Activated CD8-positive, alpha-beta T cell treated with anti-CD3 and anti-CD28 coated beads for 36 hours (primary cell): ENCODE measurements at regions not wholly inside any gene's neighbourhood (a gene's known extent, or its start where the extent isn't known, plus 50 kb on each side); places are given as distances from the start of the nearest gene placed in this dataset.

Experiments used
- ATAC-seq: fragments of 200-7000 bp; cut with Tn5 transposase; one replicate; pipeline ENCODE4 v1.10.0; 2021; ENCODE audit warnings: mild to moderate bottlenecking, moderate library complexity
- CTCF ChIA-PET: fragments of 350-600 bp; sonication (Branson Sonifier 250); formaldehyde crosslinking; loops from one replicate; lab custom pipeline; 2021; ENCODE audit warnings: antibody characterized with exemption; lab: Charles Lee
- POLR2A ChIA-PET: fragments of 350-600 bp; sonication (Branson Sonifier 250); formaldehyde crosslinking; loops from one replicate; lab custom pipeline; 2021; ENCODE audit warnings: antibody characterized with exemption; lab: Charles Lee
- DNase-seq: peaks from one replicate; pipeline ENCODE4 v3.0.0-alpha.2; 2020
- H3K27ac Mint-ChIP-seq: one replicate; pipeline ENCODE4 v1.8.0; 2021; ENCODE audit warnings: mild to moderate bottlenecking, mixed read lengths
- H3K27me3 Mint-ChIP-seq: one replicate; pipeline ENCODE4 v1.8.0; 2021; ENCODE audit warnings: mixed read lengths
- H3K36me3 Mint-ChIP-seq: one replicate; pipeline ENCODE4 v1.8.0; 2021; ENCODE audit warnings: low read depth, mixed read lengths
- H3K4me1 Mint-ChIP-seq: one replicate; pipeline ENCODE4 v1.8.0; 2021; ENCODE audit warnings: low read depth, mixed read lengths
- H3K4me3 Mint-ChIP-seq: one replicate; pipeline ENCODE4 v1.8.0; 2021; ENCODE audit warnings: mild to moderate bottlenecking, moderate library complexity, mixed read lengths
- H3K9me3 Mint-ChIP-seq: one replicate; pipeline ENCODE4 v1.8.0; 2021; ENCODE audit warnings: mixed read lengths
- intact Hi-C: fragments of 100-400 bp; cut with micrococcal nuclease; formaldehyde crosslinking; loops from one replicate; pipeline ENCODE4 v1.10.0; 2022
- TF ChIP-seq, protein P1 (sequence below): fragments of 200-600 bp; IDR thresholded peaks from one replicate; pipeline ENCODE4 v1.8.0; 2022; ENCODE audit warnings: antibody characterized with exemption, mild to moderate bottlenecking

DNA sequence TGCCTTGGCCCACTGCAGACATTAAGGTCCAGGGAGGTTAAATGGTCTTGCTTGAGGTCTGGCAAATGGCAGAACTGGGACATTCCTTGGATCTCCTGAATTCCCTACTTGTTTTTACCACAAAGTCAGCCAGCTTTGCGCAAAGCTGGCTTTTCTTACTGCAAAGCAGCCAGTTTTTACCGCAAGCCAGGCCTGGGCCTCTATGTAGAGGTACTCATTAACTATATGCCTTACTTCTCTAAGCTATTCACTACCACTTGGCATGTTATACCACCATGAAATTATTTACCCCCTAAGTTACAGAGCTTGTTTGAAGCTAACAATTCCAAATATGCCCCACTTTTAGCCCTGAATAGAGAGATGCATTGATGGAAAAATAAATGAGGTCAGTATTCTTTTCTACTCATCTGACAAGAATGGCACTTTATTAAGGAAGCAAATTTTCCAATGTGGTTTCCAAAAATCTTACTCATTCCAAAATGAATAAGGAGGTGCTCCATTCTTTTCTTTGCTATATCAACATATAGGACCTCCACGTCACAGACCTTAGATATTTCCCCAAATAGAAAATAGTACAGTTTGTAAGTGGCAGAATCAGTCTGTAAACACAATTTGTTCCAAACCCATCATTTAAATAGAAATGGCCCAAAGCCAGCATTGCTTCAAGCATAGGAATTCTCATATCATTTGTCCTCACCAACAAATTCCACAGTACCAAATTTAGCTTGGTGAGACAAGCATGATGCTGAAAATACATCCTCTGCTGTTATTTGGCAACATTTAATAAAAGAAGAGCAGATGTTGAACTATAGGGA, 143.9 kb upstream of the TSC22D1 start:
- CTCF ChIA-PET, result no interaction called here
- TF ChIP-seq, protein P1, sequence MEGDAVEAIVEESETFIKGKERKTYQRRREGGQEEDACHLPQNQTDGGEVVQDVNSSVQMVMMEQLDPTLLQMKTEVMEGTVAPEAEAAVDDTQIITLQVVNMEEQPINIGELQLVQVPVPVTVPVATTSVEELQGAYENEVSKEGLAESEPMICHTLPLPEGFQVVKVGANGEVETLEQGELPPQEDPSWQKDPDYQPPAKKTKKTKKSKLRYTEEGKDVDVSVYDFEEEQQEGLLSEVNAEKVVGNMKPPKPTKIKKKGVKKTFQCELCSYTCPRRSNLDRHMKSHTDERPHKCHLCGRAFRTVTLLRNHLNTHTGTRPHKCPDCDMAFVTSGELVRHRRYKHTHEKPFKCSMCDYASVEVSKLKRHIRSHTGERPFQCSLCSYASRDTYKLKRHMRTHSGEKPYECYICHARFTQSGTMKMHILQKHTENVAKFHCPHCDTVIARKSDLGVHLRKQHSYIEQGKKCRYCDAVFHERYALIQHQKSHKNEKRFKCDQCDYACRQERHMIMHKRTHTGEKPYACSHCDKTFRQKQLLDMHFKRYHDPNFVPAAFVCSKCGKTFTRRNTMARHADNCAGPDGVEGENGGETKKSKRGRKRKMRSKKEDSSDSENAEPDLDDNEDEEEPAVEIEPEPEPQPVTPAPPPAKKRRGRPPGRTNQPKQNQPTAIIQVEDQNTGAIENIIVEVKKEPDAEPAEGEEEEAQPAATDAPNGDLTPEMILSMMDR, result no peak
- Mint-ChIP-seq H3K36me3 (no peaks in the 10 kb centered on the region), H3K4me3 (no peak overlapping the region), H3K4me1 (no peaks in the 10 kb centered on the region), H3K27ac (no peak overlapping the region), H3K9me3 (peaks cover 2% of the 10 kb centered on the region), H3K27me3 (no peaks in the 10 kb centered on the region)
- DNase-seq, result no peak
- POLR2A ChIA-PET, result no interaction called here
- no peak for ATAC-seq
- intact Hi-C loops, result no loop called here

DNA sequence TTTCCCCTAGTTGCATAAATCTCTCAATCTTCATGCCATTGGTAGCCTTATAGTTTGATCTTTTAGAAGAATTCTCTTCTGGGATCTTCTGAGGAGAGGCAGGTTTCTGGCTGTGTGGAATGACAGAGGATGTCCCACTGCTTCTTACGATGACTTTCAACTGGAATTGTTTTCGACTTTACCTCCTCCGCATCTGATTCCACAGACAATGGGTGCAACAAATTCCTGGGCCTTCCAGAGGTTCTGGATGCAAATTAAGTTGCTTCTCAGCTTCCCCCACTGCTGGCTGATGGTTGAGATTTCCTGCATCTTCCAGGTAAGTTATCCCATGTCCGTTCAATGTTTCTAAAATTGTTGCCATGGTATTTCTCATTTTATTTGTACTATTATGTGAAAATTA, 142.3 kb upstream of the TSC22D1 start:
- Mint-ChIP-seq H3K9me3 (peaks cover 2% of the 10 kb centered on the region), H3K27me3 (peaks cover 2% of the 10 kb centered on the region), H3K4me3 (no peak overlapping the region), H3K27ac (no peak overlapping the region), H3K4me1 (no peaks in the 10 kb centered on the region), H3K36me3 (no peaks in the 10 kb centered on the region)
- ATAC-seq (no peak), DNase-seq (no peak)
- TF ChIP-seq, protein P1, result no peak
- ChIA-PET CTCF (no interaction called here), POLR2A (no interaction called here)
- intact Hi-C loops, result no loop called here

DNA sequence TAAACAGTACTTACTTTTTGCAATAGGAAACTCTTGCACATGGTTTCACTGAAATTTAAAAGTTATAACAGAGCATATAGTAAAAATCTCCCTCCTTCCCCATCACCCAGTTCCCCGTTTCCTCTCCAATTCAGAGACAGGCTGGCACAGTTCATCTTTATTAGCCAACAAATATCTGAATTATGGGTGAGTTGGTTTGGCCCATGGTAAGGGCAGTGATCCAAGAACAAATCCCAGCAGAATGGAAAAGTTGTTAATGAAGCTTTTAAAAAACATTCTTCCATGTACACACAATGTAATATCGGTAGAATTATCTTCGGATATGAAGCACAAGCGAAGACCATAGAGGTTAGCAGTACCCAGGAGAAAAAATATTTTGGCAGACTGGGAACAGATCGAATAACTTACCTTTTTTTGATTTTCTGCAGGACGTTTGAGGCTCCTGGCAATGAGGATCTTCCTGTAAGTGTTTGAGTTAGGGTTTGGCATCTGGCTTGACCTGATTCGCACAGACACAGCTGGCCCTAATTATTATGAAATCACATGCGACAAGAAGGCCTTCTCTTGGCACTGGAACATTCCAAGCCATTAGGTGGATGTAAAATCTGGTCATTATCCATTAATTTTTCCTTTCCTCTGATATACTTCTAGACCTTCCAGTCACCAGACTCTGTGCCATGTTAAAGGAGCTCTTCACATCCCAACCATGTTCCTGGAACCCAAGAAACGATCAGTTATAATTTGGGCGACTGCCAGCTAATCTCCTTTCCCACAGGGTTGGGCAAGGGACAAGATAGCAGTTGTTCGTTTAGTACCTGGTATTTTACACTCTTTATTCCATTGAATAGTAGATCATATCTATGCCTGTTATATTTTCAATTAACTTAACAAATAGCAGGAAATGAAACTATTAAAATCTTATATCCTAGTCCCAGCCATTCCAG, 139.4 kb upstream of the TSC22D1 start:
- no peak for ATAC-seq

DNA sequence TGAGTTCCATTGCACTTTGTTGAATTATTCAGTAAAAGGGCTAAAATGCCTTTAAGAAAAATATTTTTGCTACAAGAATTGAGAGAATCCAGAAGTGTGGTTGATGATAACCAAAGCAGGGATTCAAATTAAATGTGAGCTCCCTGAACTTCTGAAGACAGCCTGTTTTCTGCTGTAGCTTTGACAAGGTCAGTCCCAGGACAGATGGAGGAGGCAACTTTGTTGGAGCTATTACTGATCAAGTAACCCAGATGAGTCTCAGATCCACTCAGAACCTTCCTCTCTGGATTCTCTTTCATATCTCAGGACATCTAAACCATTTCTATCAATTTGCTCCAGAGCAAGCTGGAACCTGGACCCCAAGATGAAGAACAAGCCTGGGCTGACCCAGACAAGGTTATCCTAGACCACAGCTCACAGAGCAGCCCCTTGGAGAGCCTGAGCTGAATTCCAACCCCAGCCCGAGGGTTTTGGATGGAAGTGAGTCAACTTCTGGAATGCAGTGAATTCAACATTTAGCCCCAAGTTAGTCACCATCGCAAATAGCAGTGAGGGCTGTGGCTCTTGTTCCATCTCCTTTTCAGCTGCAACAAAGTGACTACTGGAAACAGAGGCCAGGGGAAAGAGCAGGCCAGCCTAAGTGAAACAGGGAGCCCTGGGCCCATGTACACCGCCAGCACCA, 137.8 kb upstream of the TSC22D1 start:
- TF ChIP-seq, protein P1, result no peak
- intact Hi-C loops, result no loop called here
- H3K9me3 Mint-ChIP-seq, result no peaks in the 10 kb centered on the region
- DNase-seq, result no peak
- CTCF ChIA-PET, result interaction anchor here (1.3 kb wide), 1 partner anchor 230 kb away, joined by 5 read pairs; no protein-coding TSS in a partner anchor
- no peak overlapping the region for H3K27ac Mint-ChIP-seq
- H3K4me3 Mint-ChIP-seq, result no peak overlapping the region
- POLR2A ChIA-PET, result no interaction called here
- peaks cover 2% of the 10 kb centered on the region for H3K27me3 Mint-ChIP-seq
- peaks cover 15% of the 10 kb centered on the region for H3K4me1 Mint-ChIP-seq
- ATAC-seq, result no peak
- no peaks in the 10 kb centered on the region for H3K36me3 Mint-ChIP-seq

More for the DNA sequence above, 139.4 kb upstream of the TSC22D1 start:
- TF ChIP-seq, protein P1, result no peak
- no peaks in the 10 kb centered on the region for H3K36me3 Mint-ChIP-seq
- POLR2A ChIA-PET, result interaction anchor here (0.6 kb wide), 1 partner anchor 229 kb away, joined by 3 read pairs; no protein-coding TSS in a partner anchor
- H3K4me3 Mint-ChIP-seq, result no peak overlapping the region
- CTCF ChIA-PET, result no interaction called here
- no peak overlapping the region for H3K27ac Mint-ChIP-seq
- H3K27me3 Mint-ChIP-seq, result peaks cover 2% of the 10 kb centered on the region
- intact Hi-C loops, result no loop called here
- H3K4me1 Mint-ChIP-seq, result peaks cover 10% of the 10 kb centered on the region
- no peaks in the 10 kb centered on the region for H3K9me3 Mint-ChIP-seq
- no peak for DNase-seq
